ENCODE measurements at regions not wholly inside any gene's neighbourhood (a gene's known extent, or its start where the extent isn't known, plus 50 kb on each side); places are given as distances from the start of the nearest gene placed in this dataset.

- no peaks in the 10 kb centered on the region for H3K27me3 ChIP-seq (ENCODE audit: control insufficient read depth, insufficient read depth, low read length)
- DNase-seq (ENCODE audit: low read depth, low spot score): no peak
- no peak overlapping the region for H3K4me3 ChIP-seq (ENCODE audit: low read depth in 2 of 2, low read length in 2 of 2)
- CTCF ChIA-PET: interaction anchor here (0.6 kb wide), 1 partner anchor 53 kb away, joined by 9 read pairs; no protein-coding TSS in a partner anchor
- in situ Hi-C loops (cut with HindIII; ENCODE audit: low pct_unique_long_range_greater_than_20kb, low sequenced_read_pairs) (no loop called here), intact Hi-C loops (cut with micrococcal nuclease; ENCODE audit: unreplicated experiment) (no loop called here)
- H3K9me3 ChIP-seq (ENCODE audit: control insufficient read depth, insufficient read depth, low read depth, low read length): no peaks in the 10 kb centered on the region
- no peak for TF ChIP-seq TCF7L2 (IDR thresholded peaks at IDR 0.05; ENCODE audit: low read depth, low read length)
- no peak for TF ChIP-seq CTCF (IDR thresholded peaks at IDR 0.05)
- TF ChIP-seq SIN3A (IDR thresholded peaks at IDR 0.05; ENCODE audit: borderline replicate concordance, insufficient read depth, low read depth, low read length): no peak
- no peak for TF ChIP-seq POLR2AphosphoS5 (IDR thresholded peaks at IDR 0.05; ENCODE audit: low read depth, low read length)
- no peak for TF ChIP-seq REST (IDR thresholded peaks at IDR 0.05; ENCODE audit: insufficient read depth in 1 of 2, low read depth in 2 of 2, low read length in 1 of 2)
- H3K36me3 ChIP-seq (ENCODE audit: control insufficient read depth, insufficient read depth, low read length): no peaks in the 10 kb centered on the region
- POLR2A ChIA-PET: no interaction called here
- no peak for ATAC-seq
- BruUV-seq (replicated peaks): no TSS peak
- no peak overlapping the region for H3K27ac ChIP-seq (ENCODE audit: low read length)
- H3K4me1 ChIP-seq (ENCODE audit: control insufficient read depth, insufficient read depth, low read length): no peaks in the 10 kb centered on the region
Observed at GRCh38 chr3:43196721-43197120, 89.6 kb upstream of the SNRK start.

- ATAC-seq (no peak), DNase-seq (ENCODE audit: low read depth, low spot score) (no peak)
- H3K27me3 ChIP-seq (ENCODE audit: control insufficient read depth, insufficient read depth, low read length): no peaks in the 10 kb centered on the region
- no peak overlapping the region for H3K27ac ChIP-seq (ENCODE audit: low read length)
- CTCF ChIA-PET: no interaction called here
- in situ Hi-C loops (cut with HindIII; ENCODE audit: low pct_unique_long_range_greater_than_20kb, low sequenced_read_pairs) (no loop called here), intact Hi-C loops (cut with micrococcal nuclease; ENCODE audit: unreplicated experiment) (no loop called here)
- H3K4me1 ChIP-seq (ENCODE audit: control insufficient read depth, insufficient read depth, low read length): no peaks in the 10 kb centered on the region
- TF ChIP-seq TCF7L2 (IDR thresholded peaks at IDR 0.05; ENCODE audit: low read depth, low read length): no peak
- TF ChIP-seq SIN3A (IDR thresholded peaks at IDR 0.05; ENCODE audit: borderline replicate concordance, insufficient read depth, low read depth, low read length): no peak
- TF ChIP-seq CTCF (IDR thresholded peaks at IDR 0.05): no peak
- no peak for TF ChIP-seq REST (IDR thresholded peaks at IDR 0.05; ENCODE audit: insufficient read depth in 1 of 2, low read depth in 2 of 2, low read length in 1 of 2)
- no peak for TF ChIP-seq POLR2AphosphoS5 (IDR thresholded peaks at IDR 0.05; ENCODE audit: low read depth, low read length)
- no peaks in the 10 kb centered on the region for H3K36me3 ChIP-seq (ENCODE audit: control insufficient read depth, insufficient read depth, low read length)
- no peaks in the 10 kb centered on the region for H3K9me3 ChIP-seq (ENCODE audit: control insufficient read depth, insufficient read depth, low read depth, low read length)
- POLR2A ChIA-PET: no interaction called here
- no peak overlapping the region for H3K4me3 ChIP-seq (ENCODE audit: low read depth in 2 of 2, low read length in 2 of 2)
- no TSS peak for BruUV-seq (replicated peaks)
Observed at GRCh38 chr3:43195115-43195498, 89.2 kb upstream of the POMGNT2 start.
